PC-9 (cell line): ENCODE measurements at regions not wholly inside any gene's neighbourhood (a gene's known extent, or its start where the extent isn't known, plus 50 kb on each side); places are given as distances from the start of the nearest gene placed in this dataset.

ENCODE experiments used
- BruUV-seq: library from RNA; stranded (reverse); fragments of 400-500 nt; replicated peaks from 2 replicates; lab custom pipeline; 2021; lab: Mats Ljungman, UMichigan
- CTCF ChIA-PET: fragments of 300-600 bp; sonication (Branson Sonifier 250); formaldehyde crosslinking; loops from one replicate; lab custom pipeline; 2022; ENCODE audit warnings: antibody characterized with exemption; lab: Charles Lee
- POLR2A ChIA-PET: fragments of 300-600 bp; sonication (Branson Sonifier 250); formaldehyde crosslinking; loops from one replicate; lab custom pipeline; 2022; ENCODE audit warnings: antibody characterized with exemption; ENCODE audit not compliant: unreplicated experiment; lab: Charles Lee
- DNase-seq, 2 experiments: peaks; one replicate each; pipeline versions ENCODE4 v3.0.0 to v3.0.0-alpha.2; 2015 to 2022; ENCODE audit warnings: mixed read lengths in 1 of 2
- H2AFZ ChIP-seq: fragments of 200-600 bp; sonication (generic); 2 replicates; pipeline ENCODE4 v1.8.1; 2017; ENCODE audit warnings: antibody characterized with exemption
- H3F3A ChIP-seq: fragments of 200-600 bp; sonication (generic); 2 replicates; pipeline ENCODE4 v1.8.1; 2017; ENCODE audit warnings: antibody characterized with exemption, mild to moderate bottlenecking, low read depth; ENCODE audit not compliant: insufficient read depth
- H3K27ac ChIP-seq: fragments of 200-600 bp; sonication (generic); 2 replicates; pipeline ENCODE4 v1.6.1; 2016; ENCODE audit warnings: mixed run types
- H3K27me3 ChIP-seq: fragments of 200-600 bp; sonication (generic); 2 replicates; pipeline ENCODE4 v1.6.1; 2016; ENCODE audit warnings: low read depth, mixed run types; ENCODE audit not compliant: insufficient read depth
- H3K36me3 ChIP-seq: fragments of 200-600 bp; sonication (generic); 2 replicates; pipeline ENCODE4 v1.6.1; 2016; ENCODE audit warnings: low read depth, mixed run types
- H3K4me1 ChIP-seq: fragments of 200-600 bp; sonication (generic); replicated peaks from 2 replicates; pipeline ENCODE4 v1.6.1; 2016; ENCODE audit warnings: mixed run types; ENCODE audit not compliant: insufficient read depth
- H3K4me2 ChIP-seq: fragments of 200-600 bp; sonication (generic); 2 replicates; pipeline ENCODE4 v1.6.1; 2017; ENCODE audit warnings: mixed run types
- H3K4me3 ChIP-seq: fragments of 200-600 bp; sonication (generic); 2 replicates; pipeline ENCODE4 v1.6.1; 2016; ENCODE audit warnings: mixed run types
- H3K79me2 ChIP-seq: fragments of 200-600 bp; sonication (generic); 2 replicates; pipeline ENCODE4 v1.6.1; 2017; ENCODE audit warnings: low read depth, mixed run types
- H3K9me2 ChIP-seq: fragments of 200-600 bp; sonication (generic); 2 replicates; pipeline ENCODE4 v1.8.1; 2017; ENCODE audit warnings: mild to moderate bottlenecking; ENCODE audit not compliant: insufficient read depth
- H3K9me3 ChIP-seq: fragments of 200-600 bp; sonication (generic); 2 replicates; pipeline ENCODE4 v1.8.1; 2016; ENCODE audit warnings: low read depth; ENCODE audit not compliant: insufficient read depth
- H4K20me1 ChIP-seq: fragments of 200-600 bp; sonication (generic); 2 replicates; pipeline ENCODE4 v1.8.1; 2017; ENCODE audit not compliant: insufficient read depth
- CTCF ChIP-seq: fragments of 200-600 bp; sonication (generic); conservative IDR thresholded peaks from 2 replicates; pipeline ENCODE4 v1.6.1; 2017; ENCODE audit warnings: mixed run types, antibody characterized with exemption, mild to moderate bottlenecking, moderate library complexity
- EZH2 ChIP-seq: fragments of 200-600 bp; sonication (generic); IDR thresholded peaks from 2 replicates; pipeline ENCODE4 v1.8.0; 2017; ENCODE audit warnings: antibody characterized with exemption, low read depth
- intact Hi-C: fragments of 100-400 bp; cut with micrococcal nuclease; formaldehyde crosslinking; loops from one replicate; pipeline ENCODE4 v1.10.0; 2022; ENCODE audit not compliant: unreplicated experiment

- TF ChIP-seq CTCF = no peak
- no peak for TF ChIP-seq EZH2
- H3K79me2 ChIP-seq = no peaks in the 10 kb centered on the region
- no peaks in the 10 kb centered on the region for H3K9me2 ChIP-seq
- no peak overlapping the region for H3K27ac ChIP-seq
- no peaks in the 10 kb centered on the region for H4K20me1 ChIP-seq
- H3K4me3 ChIP-seq = no peak overlapping the region
- ChIA-PET POLR2A (no interaction called here), CTCF (no interaction called here)
- H3K36me3 ChIP-seq = no peaks in the 10 kb centered on the region
- no peak overlapping the region for H2AFZ ChIP-seq
- H3K4me1 ChIP-seq = no peaks in the 10 kb centered on the region
- no TSS peak for BruUV-seq
- no peaks in the 10 kb centered on the region for H3K9me3 ChIP-seq
- no peaks in the 10 kb centered on the region for H3F3A ChIP-seq
- H3K4me2 ChIP-seq = no peak overlapping the region
- no peaks in the 10 kb centered on the region for H3K27me3 ChIP-seq
- no peak for DNase-seq
- intact Hi-C loops = no loop called here
Measured at GRCh38 chr4:96347582-96347981, 507.7 kb downstream of the PDHA2 start.

- Histone ChIP-seq H3K4me2 (no peak overlapping the region), H4K20me1 (no peaks in the 10 kb centered on the region), H3K9me2 (no peaks in the 10 kb centered on the region), H3K4me1 (no peaks in the 10 kb centered on the region), H3K4me3 (no peak overlapping the region), H3K27ac (no peak overlapping the region), H3K27me3 (no peaks in the 10 kb centered on the region), H3K79me2 (no peaks in the 10 kb centered on the region), H3K9me3 (no peaks in the 10 kb centered on the region), H2AFZ (no peak overlapping the region), H3F3A (no peaks in the 10 kb centered on the region), H3K36me3 (no peaks in the 10 kb centered on the region)
- ChIA-PET CTCF (no interaction called here), POLR2A (no interaction called here)
- no peak for TF ChIP-seq EZH2
- TF ChIP-seq CTCF = 0 out of 2 replicates have a peak, but pooled peaks have one; percentile 25
- no peak for DNase-seq
- no TSS peak for BruUV-seq
- intact Hi-C loops = no loop called here
Measured at GRCh38 chr4:96352051-96352517, 512.2 kb downstream of the PDHA2 start.

GRCh38 chr4:96354036-96354712, 514.3 kb downstream of the PDHA2 start:
- no peak for DNase-seq
- no peaks in the 10 kb centered on the region for H3F3A ChIP-seq
- H3K4me1 ChIP-seq = no peaks in the 10 kb centered on the region
- H3K27me3 ChIP-seq = no peaks in the 10 kb centered on the region
- H3K36me3 ChIP-seq = no peaks in the 10 kb centered on the region
- H2AFZ ChIP-seq = no peak overlapping the region
- TF ChIP-seq EZH2 (no peak), CTCF (no peak)
- H3K4me2 ChIP-seq = no peak overlapping the region
- H3K79me2 ChIP-seq = no peaks in the 10 kb centered on the region
- intact Hi-C loops = no loop called here
- no peaks in the 10 kb centered on the region for H4K20me1 ChIP-seq
- POLR2A ChIA-PET = no interaction called here
- no peaks in the 10 kb centered on the region for H3K9me2 ChIP-seq
- no TSS peak for BruUV-seq
- no peak overlapping the region for H3K4me3 ChIP-seq
- CTCF ChIA-PET = no interaction called here
- no peak overlapping the region for H3K27ac ChIP-seq
- H3K9me3 ChIP-seq = no peaks in the 10 kb centered on the region
